Activated T-helper 2 cell treated with anti-CD3 and anti-CD28 coated beads, Interferon-gamma antibody, Interleukin-2, Interleukin-4, amounts not matched to agents 10 μg/mL and 5 μg/mL and 100 μg/mL, durations not matched to agents 14 hours and 24 hours and 36 hours (primary cell): ENCODE measurements at regions not wholly inside any gene's neighbourhood (a gene's known extent, or its start where the extent isn't known, plus 50 kb on each side); places are given as distances from the start of the nearest gene placed in this dataset.
"Not testable (repeated sequence)": the region's sequence is repeated elsewhere in the genome, so short reads cannot be mapped to it uniquely, and the experiment has no call there.

Source experiments
- DNase-seq: peaks from one replicate; pipeline ENCODE4 v3.0.0; 2021; ENCODE audit warnings: low spot score
- H3K27ac Mint-ChIP-seq: one replicate; pipeline ENCODE4 v1.8.0; 2021; ENCODE audit warnings: mixed read lengths
- H3K27me3 Mint-ChIP-seq: one replicate; pipeline ENCODE4 v1.8.0; 2021; ENCODE audit warnings: low read depth, mixed read lengths
- H3K36me3 Mint-ChIP-seq: one replicate; pipeline ENCODE4 v1.8.0; 2021; ENCODE audit warnings: low read depth, mixed read lengths
- H3K4me1 Mint-ChIP-seq: one replicate; pipeline ENCODE4 v1.8.0; 2021; ENCODE audit warnings: low read depth, mixed read lengths
- H3K4me3 Mint-ChIP-seq: one replicate; pipeline ENCODE4 v1.8.0; 2021; ENCODE audit warnings: low read depth, mild to moderate bottlenecking, moderate library complexity, mixed read lengths
- H3K9me3 Mint-ChIP-seq: one replicate; pipeline ENCODE4 v1.8.0; 2021; ENCODE audit warnings: mixed read lengths
- intact Hi-C: fragments of 100-400 bp; cut with micrococcal nuclease; formaldehyde crosslinking; loops from one replicate; pipeline ENCODE4 v1.15.1; 2023

DNA sequence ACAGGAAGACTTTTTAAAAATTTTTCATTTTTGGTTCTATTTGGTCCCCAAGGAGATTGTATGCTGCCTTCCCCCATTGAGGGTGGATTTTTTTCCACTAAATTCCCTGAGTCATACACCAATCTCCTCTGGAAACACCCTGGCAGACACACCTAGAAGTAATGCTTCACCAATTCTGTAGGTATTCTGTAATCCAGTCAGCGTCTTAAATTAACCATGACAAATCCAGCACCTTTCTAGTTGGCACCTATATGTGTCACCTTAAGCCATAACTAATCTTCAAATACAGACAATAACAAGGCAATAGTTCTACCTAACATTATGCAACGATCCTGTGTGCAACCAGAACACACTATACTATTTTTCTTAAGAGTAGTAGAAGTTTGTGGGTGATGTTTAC, 459.1 kb upstream of the NDN start:
- Mint-ChIP-seq H3K4me3 (no peak overlapping the region), H3K9me3 (peaks cover 25% of the 10 kb centered on the region), H3K27me3 (no peaks in the 10 kb centered on the region), H3K4me1 (no peaks in the 10 kb centered on the region), H3K27ac (no peak overlapping the region), H3K36me3 (no peaks in the 10 kb centered on the region)
- intact Hi-C loops: no loop called here
- DNase-seq: no peak

DNA sequence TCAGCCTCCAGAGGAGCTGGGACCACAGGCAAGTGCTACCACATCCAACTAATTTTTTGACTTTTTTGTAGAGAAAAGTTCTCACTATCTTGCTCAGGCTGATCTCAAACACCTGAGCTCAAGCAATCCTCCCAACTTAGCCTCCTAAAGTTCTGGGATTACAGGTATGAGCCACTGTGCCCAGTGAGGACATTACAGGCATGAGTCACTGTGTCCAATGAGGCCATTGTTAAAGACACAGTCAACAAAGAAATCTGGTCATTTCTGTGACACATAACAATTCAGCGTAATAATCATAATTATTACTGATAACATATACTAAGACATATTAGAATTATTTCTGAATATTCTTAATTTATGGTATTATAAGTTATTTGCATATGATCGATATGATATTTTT, 463.4 kb upstream of the NDN start:
- H3K4me3 Mint-ChIP-seq: no peak overlapping the region
- intact Hi-C loops: no loop called here
- H3K27ac Mint-ChIP-seq: no peak overlapping the region
- no peak for DNase-seq
- H3K27me3 Mint-ChIP-seq: no peaks in the 10 kb centered on the region
- no peaks in the 10 kb centered on the region for H3K4me1 Mint-ChIP-seq
- H3K36me3 Mint-ChIP-seq: no peaks in the 10 kb centered on the region
- H3K9me3 Mint-ChIP-seq: peaks cover 32% of the 10 kb centered on the region

DNA sequence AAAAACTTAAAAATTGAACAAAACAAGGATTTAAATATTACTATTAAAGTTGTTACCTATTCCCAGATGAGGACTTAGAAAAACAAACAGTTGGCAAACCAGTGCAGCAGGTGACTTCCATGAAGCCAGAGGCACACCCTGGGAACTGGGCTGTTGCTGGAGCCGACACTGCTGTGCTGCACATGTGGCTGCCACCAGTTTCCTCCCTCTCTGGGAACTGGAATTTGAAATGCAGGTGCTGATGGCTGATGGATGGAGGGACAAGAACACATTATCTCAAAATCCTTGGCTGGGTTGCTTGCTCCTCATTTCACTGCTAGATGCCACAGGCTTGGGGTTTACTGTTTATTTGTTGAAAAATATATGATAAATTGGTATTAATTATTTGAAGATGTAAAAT, 471.2 kb upstream of the NDN start:
- DNase-seq, H3K4me1 Mint-ChIP-seq, H3K27ac Mint-ChIP-seq, intact Hi-C loops, H3K4me3 Mint-ChIP-seq, H3K36me3 Mint-ChIP-seq, H3K27me3 Mint-ChIP-seq: not testable (repeated sequence)
- H3K9me3 Mint-ChIP-seq: peaks cover 34% of the 10 kb centered on the region

DNA sequence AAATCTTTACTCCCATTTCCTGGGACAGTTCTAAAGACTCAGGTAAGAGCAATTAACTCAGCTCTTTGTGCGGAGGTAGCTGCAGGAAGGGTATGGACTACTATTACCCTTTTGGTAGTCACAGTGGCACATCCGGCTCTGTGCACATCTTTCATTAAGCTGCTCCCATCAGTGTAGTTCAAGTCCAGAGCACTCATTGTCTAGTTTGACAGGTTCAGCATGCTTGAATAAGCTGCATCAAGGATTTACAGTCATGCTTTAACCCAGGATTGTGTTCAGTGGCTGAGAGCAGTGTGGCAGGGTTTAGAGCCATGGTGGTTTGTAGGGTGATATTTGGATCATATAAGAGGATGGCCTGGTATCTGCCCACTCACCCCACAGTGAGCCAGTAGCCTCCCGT, 478.4 kb upstream of the NDN start:
- H3K36me3 Mint-ChIP-seq, intact Hi-C loops: not testable (repeated sequence)

DNA sequence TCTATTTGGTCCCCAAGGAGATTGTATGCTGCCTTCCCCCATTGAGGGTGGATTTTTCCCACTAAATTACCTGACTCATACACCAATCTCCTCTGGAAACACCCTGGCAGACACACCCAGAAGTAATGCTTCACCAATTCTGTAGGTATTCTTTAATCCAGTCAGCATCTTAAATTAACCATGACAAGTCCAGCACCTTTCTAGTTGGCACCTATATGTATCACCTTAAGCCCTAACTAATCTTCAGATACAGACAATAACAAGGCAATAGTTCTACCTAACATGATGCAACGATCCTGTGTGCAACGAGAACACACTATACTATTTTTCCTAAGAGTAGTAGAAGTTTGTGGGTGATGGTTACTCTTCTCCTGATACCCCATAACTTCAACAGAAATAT, 473.3 kb upstream of the NPAP1 start:
- H3K4me1 Mint-ChIP-seq, H3K36me3 Mint-ChIP-seq, DNase-seq, intact Hi-C loops, H3K27me3 Mint-ChIP-seq, H3K4me3 Mint-ChIP-seq, H3K27ac Mint-ChIP-seq: not testable (repeated sequence)
- peaks cover 28% of the 10 kb centered on the region for H3K9me3 Mint-ChIP-seq

More for the DNA sequence above, 478.4 kb upstream of the NDN start:
- H3K9me3 Mint-ChIP-seq: peaks cover 32% of the 10 kb centered on the region
- not testable (repeated sequence) for H3K4me1 Mint-ChIP-seq, H3K27me3 Mint-ChIP-seq, H3K27ac Mint-ChIP-seq, H3K4me3 Mint-ChIP-seq, DNase-seq

DNA sequence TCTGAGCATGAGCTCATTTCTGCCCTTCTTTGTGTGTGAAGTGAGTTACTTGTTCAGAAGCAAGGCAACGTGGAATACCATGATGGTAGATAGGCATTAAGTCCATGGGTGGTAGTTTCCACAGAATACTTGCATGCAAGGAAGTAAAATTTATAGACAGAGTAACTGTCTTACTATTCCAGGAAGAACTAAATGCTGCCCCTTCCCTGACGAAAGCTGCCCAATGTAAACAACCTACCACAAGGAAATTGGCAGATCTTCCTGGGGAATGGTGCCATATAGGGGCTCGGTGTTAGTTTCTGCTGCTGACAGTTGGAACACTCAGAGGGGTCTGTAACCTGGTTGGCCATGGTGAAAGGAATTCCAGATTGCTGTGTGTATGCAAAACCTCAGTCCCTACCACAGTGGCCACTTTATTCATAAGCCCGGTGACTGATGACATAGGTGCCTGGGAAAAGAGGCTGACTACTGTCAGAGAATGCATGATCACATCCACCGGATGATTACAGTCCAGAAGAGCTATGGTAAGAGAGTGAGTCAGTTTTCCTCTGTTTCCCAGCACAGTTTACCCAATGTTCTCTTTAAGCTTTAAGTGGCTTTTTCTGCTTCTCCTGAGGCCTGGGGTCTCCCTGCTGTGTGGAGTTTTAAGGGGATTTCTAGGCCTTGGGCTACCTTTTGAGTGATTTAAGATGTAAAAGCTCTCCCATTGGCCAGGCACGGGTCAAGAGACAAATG, 463.7 kb upstream of the NPAP1 start:
- H3K27me3 Mint-ChIP-seq, H3K4me1 Mint-ChIP-seq, H3K36me3 Mint-ChIP-seq, H3K27ac Mint-ChIP-seq, H3K4me3 Mint-ChIP-seq, DNase-seq, intact Hi-C loops: not testable (repeated sequence)
- H3K9me3 Mint-ChIP-seq: peaks cover 18% of the 10 kb centered on the region

DNA sequence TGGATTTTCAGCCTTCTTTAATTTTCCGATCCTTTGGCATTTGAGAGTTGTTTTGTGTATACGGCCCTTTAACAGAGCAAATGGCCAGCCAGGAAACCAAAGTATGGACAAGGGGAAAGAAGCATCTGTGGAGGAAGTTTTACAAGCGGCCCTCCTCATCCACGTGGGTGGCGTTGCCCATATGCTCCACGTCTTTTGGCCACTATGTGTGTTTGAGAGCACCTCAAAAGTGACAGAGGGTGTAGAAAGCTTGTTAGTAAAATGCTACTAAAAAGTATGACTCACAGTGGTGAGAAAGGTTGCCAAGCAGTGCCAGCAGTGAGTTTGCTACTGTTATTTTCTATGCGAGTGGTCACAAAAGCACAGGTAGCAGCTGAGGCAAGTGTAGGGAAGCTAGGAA, 451.8 kb upstream of the NPAP1 start:
- no peaks in the 10 kb centered on the region for H3K4me1 Mint-ChIP-seq
- H3K9me3 Mint-ChIP-seq: peaks cover 53% of the 10 kb centered on the region
- H3K27ac Mint-ChIP-seq: no peak overlapping the region
- DNase-seq: no peak
- no peak overlapping the region for H3K4me3 Mint-ChIP-seq
- no peaks in the 10 kb centered on the region for H3K36me3 Mint-ChIP-seq
- intact Hi-C loops: no loop called here
- no peaks in the 10 kb centered on the region for H3K27me3 Mint-ChIP-seq

DNA sequence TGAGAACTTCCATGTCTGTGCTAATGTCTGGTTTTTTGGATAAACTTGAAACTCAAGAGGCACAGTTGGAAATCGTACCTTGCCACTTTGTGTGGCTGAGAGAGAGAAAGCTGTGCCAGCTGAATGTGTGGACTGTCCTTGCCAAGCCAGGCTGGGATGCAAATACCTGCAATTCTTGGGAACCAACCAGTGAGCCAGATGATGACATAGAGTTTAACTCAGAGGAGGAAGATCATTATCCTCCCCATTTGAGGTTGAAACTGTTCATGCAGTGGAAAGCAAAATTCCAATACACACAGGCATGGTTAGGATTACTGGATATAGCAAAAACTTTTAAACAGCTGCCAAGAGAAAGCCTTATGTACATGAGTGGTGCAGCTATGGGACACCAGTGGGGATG, 451.4 kb upstream of the NPAP1 start:
- no peaks in the 10 kb centered on the region for H3K4me1 Mint-ChIP-seq
- H3K36me3 Mint-ChIP-seq: no peaks in the 10 kb centered on the region
- H3K27ac Mint-ChIP-seq: no peak overlapping the region
- no peaks in the 10 kb centered on the region for H3K27me3 Mint-ChIP-seq
- no peak overlapping the region for H3K4me3 Mint-ChIP-seq
- DNase-seq: no peak
- intact Hi-C loops: no loop called here
- peaks cover 56% of the 10 kb centered on the region for H3K9me3 Mint-ChIP-seq

DNA sequence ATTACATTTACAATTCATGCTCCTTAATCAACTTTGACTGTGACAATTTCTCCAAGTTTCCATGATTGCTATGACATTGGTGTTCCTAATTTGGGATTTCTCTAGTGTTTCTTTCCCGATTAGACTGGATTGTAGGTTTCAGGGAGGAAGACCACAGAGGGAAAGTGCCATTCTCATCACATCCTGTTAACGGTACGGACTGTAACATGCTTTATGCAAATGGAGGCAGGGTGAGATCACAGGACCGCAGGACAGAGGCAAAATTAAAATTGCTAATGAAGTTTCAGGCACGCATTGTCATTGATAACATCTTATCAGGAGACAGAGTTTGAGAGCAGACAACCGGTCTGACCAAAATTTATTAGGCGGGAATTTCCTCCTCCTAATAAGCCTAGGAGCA, 446.7 kb upstream of the NPAP1 start:
- H3K9me3 Mint-ChIP-seq: peaks cover 57% of the 10 kb centered on the region
- H3K4me3 Mint-ChIP-seq, H3K4me1 Mint-ChIP-seq, H3K27me3 Mint-ChIP-seq, DNase-seq, H3K36me3 Mint-ChIP-seq, H3K27ac Mint-ChIP-seq, intact Hi-C loops: not testable (repeated sequence)

DNA sequence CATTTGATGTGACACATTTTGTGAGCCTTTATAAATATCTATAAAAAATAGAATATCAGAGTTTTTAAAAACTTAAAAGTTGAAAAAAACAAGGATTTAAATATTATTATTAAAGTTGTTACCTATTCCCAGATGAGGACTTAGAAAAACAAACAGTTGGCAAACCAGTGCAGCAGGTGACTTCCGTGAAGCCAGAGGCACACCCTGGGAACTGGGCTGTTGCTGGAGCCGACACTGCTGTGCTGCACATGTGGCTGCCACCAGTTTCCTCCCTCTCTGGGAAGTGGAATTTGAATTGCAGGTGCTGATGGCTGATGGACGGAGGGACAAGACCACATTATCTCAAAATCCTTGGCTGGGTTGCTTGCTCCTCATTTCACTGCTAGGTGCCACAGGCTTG, 442.4 kb upstream of the NPAP1 start:
- H3K4me1 Mint-ChIP-seq, intact Hi-C loops, H3K27me3 Mint-ChIP-seq, H3K36me3 Mint-ChIP-seq, H3K27ac Mint-ChIP-seq, H3K4me3 Mint-ChIP-seq, DNase-seq: not testable (repeated sequence)
- peaks cover 52% of the 10 kb centered on the region for H3K9me3 Mint-ChIP-seq

DNA sequence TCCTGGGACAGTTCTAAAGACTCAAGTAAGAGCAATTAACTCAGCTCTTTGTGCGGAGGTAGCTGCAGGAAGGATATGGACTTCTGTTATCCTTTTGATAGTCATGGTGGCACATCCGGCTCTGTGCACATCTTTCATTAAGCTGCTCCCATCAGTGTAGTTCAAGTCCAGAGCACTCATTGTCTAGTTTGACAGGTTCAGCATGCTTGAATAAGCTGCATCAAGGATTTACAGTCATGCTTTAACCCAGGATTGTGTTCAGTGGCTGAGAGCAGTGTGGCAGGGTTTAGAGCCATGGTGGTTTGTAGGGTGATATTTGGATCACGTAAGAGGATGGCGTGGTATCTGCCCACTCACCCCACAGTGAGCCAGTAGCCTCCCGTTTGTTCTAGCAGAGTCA, 435.0 kb upstream of the NPAP1 start:
- H3K27me3 Mint-ChIP-seq, intact Hi-C loops, H3K4me3 Mint-ChIP-seq, H3K4me1 Mint-ChIP-seq, DNase-seq, H3K27ac Mint-ChIP-seq, H3K36me3 Mint-ChIP-seq: not testable (repeated sequence)
- H3K9me3 Mint-ChIP-seq: peaks cover 34% of the 10 kb centered on the region

DNA sequence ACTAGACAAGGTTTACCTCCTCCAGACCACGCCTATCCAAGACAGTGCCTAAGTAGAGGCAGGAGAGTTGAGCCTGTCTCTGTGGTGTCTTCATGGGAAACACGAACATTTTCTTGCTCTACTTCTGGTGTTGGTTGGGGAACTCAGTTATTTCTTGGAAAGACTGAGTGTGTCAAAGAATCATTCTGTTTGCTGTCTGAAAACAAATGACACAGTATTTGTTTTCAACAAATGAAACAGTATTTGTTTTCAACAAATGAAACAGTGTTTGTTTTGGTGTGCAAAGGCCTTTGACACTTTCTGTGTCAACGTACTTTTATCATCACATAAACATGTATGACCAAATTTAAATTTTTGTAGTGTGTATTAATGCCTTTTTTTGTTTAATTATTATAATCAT, 416.5 kb upstream of the NPAP1 start:
- DNase-seq, H3K27ac Mint-ChIP-seq, H3K36me3 Mint-ChIP-seq, H3K4me3 Mint-ChIP-seq, intact Hi-C loops, H3K27me3 Mint-ChIP-seq, H3K4me1 Mint-ChIP-seq: not testable (repeated sequence)
- H3K9me3 Mint-ChIP-seq: peaks cover 41% of the 10 kb centered on the region

DNA sequence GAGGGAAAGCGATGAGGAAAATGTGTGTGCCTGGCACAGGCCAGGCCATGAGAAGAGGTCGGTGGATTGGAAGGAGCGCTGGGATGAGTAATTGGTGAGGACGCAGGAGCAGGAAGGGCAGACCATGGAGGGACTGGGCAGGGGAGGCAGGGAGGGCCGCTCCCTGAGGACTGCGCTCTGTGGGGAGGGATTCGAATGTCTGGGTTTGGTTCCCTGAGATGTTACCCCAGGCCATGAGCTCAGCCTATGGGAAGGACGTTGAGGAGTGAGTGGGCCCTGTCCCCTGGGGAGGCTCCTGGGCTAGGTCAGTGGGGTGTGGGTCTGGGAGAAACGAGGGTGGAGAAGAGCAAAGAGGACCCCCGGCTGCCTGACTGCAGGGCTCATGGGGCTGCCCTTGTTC, 415.2 kb upstream of the NPAP1 start:
- H3K4me3 Mint-ChIP-seq, H3K36me3 Mint-ChIP-seq, H3K4me1 Mint-ChIP-seq, H3K27ac Mint-ChIP-seq, DNase-seq, H3K27me3 Mint-ChIP-seq, intact Hi-C loops: not testable (repeated sequence)
- H3K9me3 Mint-ChIP-seq: peaks cover 34% of the 10 kb centered on the region

DNA sequence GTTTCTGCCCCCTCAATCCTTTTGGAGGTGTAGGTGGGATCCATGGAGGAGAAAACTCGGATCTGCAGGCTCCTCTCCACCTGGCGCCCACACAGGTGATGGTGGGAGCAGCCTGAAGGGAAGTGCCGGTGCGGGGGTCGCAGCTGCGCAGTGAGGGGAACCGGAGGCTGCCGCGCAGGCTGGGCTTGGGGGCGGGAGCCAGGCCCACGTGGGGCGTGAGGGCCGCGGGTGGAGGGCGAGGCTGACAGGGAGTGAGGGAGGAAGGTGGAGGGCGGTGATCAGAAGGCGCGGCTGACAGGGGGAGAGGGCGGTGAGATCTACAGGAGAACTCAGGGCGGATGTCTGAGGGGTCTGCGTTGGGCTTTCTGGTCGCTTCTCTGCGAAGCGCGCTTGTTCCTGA, 414.7 kb upstream of the NPAP1 start:
- H3K4me3 Mint-ChIP-seq, H3K36me3 Mint-ChIP-seq, H3K27ac Mint-ChIP-seq, H3K4me1 Mint-ChIP-seq, intact Hi-C loops, H3K27me3 Mint-ChIP-seq, DNase-seq: not testable (repeated sequence)
- H3K9me3 Mint-ChIP-seq: peaks cover 38% of the 10 kb centered on the region
